ENCODE measurements at regions not wholly inside any gene's neighbourhood (a gene's known extent, or its start where the extent isn't known, plus 50 kb on each side); places are given as distances from the start of the nearest gene placed in this dataset.

GRCh38 chr18:55866886-55867285 is 278.9 kb upstream of the TCF4 start:
- H3K27me3 Mint-ChIP-seq (ENCODE audit: insufficient read depth, low read depth) = peaks cover 2% of the 10 kb centered on the region
- no peak overlapping the region for H3K4me3 ChIP-seq
- H3K4me3 Mint-ChIP-seq = no peak overlapping the region
- no peaks in the 10 kb centered on the region for H3K27me3 ChIP-seq
- H3K9ac ChIP-seq = no peak overlapping the region
- no peaks in the 10 kb centered on the region for H3K36me3 ChIP-seq
- no peak overlapping the region for H3K4me2 ChIP-seq
- peaks cover under 1% of the 10 kb centered on the region for H3F3A ChIP-seq (ENCODE audit: low read depth)
- no peak overlapping the region for H3K27ac ChIP-seq
- no peaks in the 10 kb centered on the region for H4K20me1 ChIP-seq (ENCODE audit: low read depth)
- DNase-seq (ENCODE audit: low spot score) = no peak
- no peak for TF ChIP-seq EZH2phosphoT487 (IDR thresholded peaks at IDR 0.05)
- TF ChIP-seq, protein P1, sequence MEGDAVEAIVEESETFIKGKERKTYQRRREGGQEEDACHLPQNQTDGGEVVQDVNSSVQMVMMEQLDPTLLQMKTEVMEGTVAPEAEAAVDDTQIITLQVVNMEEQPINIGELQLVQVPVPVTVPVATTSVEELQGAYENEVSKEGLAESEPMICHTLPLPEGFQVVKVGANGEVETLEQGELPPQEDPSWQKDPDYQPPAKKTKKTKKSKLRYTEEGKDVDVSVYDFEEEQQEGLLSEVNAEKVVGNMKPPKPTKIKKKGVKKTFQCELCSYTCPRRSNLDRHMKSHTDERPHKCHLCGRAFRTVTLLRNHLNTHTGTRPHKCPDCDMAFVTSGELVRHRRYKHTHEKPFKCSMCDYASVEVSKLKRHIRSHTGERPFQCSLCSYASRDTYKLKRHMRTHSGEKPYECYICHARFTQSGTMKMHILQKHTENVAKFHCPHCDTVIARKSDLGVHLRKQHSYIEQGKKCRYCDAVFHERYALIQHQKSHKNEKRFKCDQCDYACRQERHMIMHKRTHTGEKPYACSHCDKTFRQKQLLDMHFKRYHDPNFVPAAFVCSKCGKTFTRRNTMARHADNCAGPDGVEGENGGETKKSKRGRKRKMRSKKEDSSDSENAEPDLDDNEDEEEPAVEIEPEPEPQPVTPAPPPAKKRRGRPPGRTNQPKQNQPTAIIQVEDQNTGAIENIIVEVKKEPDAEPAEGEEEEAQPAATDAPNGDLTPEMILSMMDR (IDR thresholded peaks at IDR 0.05) = no peak
- no peak for TF ChIP-seq EZH2 (IDR thresholded peaks at IDR 0.05)
- H3K9me3 Mint-ChIP-seq = peaks cover 5% of the 10 kb centered on the region
- no peak overlapping the region for H2AFZ ChIP-seq (replicated peaks)
- H3K36me3 Mint-ChIP-seq = no peaks in the 10 kb centered on the region
- H3K27ac Mint-ChIP-seq = no peak overlapping the region
- H3K4me1 Mint-ChIP-seq = peaks cover 2% of the 10 kb centered on the region
- H3K9me3 ChIP-seq (ENCODE audit: low read depth) = no peaks in the 10 kb centered on the region
- H3K79me2 ChIP-seq (ENCODE audit: low read depth) = no peaks in the 10 kb centered on the region
- peaks cover 19% of the 10 kb centered on the region for H3K4me1 ChIP-seq

DNA sequence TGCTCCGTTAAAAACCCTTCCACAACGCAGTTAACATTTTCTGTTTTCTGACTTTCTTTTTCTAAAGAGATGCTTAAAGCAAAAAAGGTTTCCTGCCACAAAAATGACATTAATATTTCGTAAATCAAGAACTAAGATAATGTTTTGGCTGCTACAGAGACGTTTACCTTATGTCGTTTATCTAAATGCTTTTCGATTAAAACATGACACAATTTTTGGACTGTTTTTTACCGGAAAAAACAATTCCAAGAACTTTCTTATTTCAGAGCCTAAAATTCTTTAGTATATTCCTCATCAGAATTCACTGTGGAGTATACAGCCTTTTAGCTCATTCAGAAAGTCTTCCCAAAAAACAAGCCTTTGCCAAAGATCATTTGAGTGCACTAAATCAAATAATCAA is 278.0 kb upstream of the TCF4 start:
- H3K27me3 Mint-ChIP-seq (ENCODE audit: insufficient read depth, low read depth) = peaks cover 2% of the 10 kb centered on the region
- peaks cover 5% of the 10 kb centered on the region for H3K9me3 Mint-ChIP-seq
- Histone ChIP-seq H3K9me3 (ENCODE audit: low read depth) (no peaks in the 10 kb centered on the region), H2AFZ (replicated peaks) (no peak overlapping the region), H3F3A (ENCODE audit: low read depth) (peaks cover 4% of the 10 kb centered on the region), H3K27me3 (no peaks in the 10 kb centered on the region), H3K4me2 (no peak overlapping the region), H4K20me1 (ENCODE audit: low read depth) (no peaks in the 10 kb centered on the region), H3K9ac (no peak overlapping the region), H3K4me3 (no peak overlapping the region), H3K4me1 (peaks cover 27% of the 10 kb centered on the region), H3K27ac (no peak overlapping the region), H3K79me2 (ENCODE audit: low read depth) (no peaks in the 10 kb centered on the region), H3K36me3 (no peaks in the 10 kb centered on the region)
- no peak overlapping the region for H3K4me3 Mint-ChIP-seq
- no peak overlapping the region for H3K27ac Mint-ChIP-seq
- DNase-seq (ENCODE audit: low spot score) = no peak
- H3K4me1 Mint-ChIP-seq = peaks cover 7% of the 10 kb centered on the region
- TF ChIP-seq, protein P1 (IDR thresholded peaks at IDR 0.05) = no peak
- TF ChIP-seq EZH2 (IDR thresholded peaks at IDR 0.05) = no peak
- TF ChIP-seq EZH2phosphoT487 (IDR thresholded peaks at IDR 0.05) = no peak
- H3K36me3 Mint-ChIP-seq = no peaks in the 10 kb centered on the region

DNA sequence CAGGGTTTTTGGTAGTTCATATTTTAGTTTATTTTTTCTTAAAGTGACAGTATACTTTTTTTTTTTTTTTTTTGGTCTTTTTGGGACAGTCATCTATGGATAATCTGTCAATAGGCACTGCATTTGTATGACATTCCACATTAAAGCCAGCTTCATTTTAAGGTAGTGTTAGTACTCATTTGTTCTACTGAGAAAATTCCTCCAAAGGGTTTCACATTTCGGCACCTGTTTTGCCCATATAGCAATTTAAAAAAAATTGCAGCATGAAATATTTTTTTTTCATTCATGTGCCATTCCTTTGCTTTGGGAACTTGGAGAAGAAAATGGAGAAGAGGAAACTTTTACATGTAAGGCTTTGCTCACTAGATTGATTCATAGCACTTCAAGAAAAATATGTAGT is 276.3 kb upstream of the TCF4 start:
- Mint-ChIP-seq H3K36me3 (no peaks in the 10 kb centered on the region), H3K4me1 (peaks cover 16% of the 10 kb centered on the region), H3K27me3 (ENCODE audit: insufficient read depth, low read depth) (peaks cover 2% of the 10 kb centered on the region), H3K9me3 (peaks cover 5% of the 10 kb centered on the region), H3K27ac (no peak overlapping the region), H3K4me3 (no peak overlapping the region)
- H3F3A ChIP-seq (ENCODE audit: low read depth) = peaks cover 4% of the 10 kb centered on the region
- peaks cover 42% of the 10 kb centered on the region for H3K4me1 ChIP-seq
- no peak overlapping the region for H3K4me3 ChIP-seq
- H3K36me3 ChIP-seq = no peaks in the 10 kb centered on the region
- H2AFZ ChIP-seq (replicated peaks) = no peak overlapping the region
- no peaks in the 10 kb centered on the region for H3K79me2 ChIP-seq (ENCODE audit: low read depth)
- H3K9me3 ChIP-seq (ENCODE audit: low read depth) = no peaks in the 10 kb centered on the region
- no peaks in the 10 kb centered on the region for H3K27me3 ChIP-seq
- no peak for DNase-seq (ENCODE audit: low spot score)
- no peaks in the 10 kb centered on the region for H4K20me1 ChIP-seq (ENCODE audit: low read depth)
- no peak overlapping the region for H3K9ac ChIP-seq
- H3K4me2 ChIP-seq = no peak overlapping the region
- H3K27ac ChIP-seq = no peak overlapping the region
- TF ChIP-seq, protein P1 (IDR thresholded peaks at IDR 0.05) = no peak
- TF ChIP-seq EZH2phosphoT487 (IDR thresholded peaks at IDR 0.05) (no peak), EZH2 (IDR thresholded peaks at IDR 0.05) (no peak)
